SH-SY5Y (cell line): ENCODE measurements at regions not wholly inside any gene's neighbourhood (a gene's known extent, or its start where the extent isn't known, plus 50 kb on each side); places are given as distances from the start of the nearest gene placed in this dataset.

Experiments
- GATA2 ChIP-seq: IDR thresholded peaks from 2 replicates; pipeline ENCODE4 v1.6.1; 2011; ENCODE audit warnings: mild to moderate bottlenecking, low read depth, low read length
- GATA3 ChIP-seq: IDR thresholded peaks from 2 replicates; pipeline ENCODE4 v1.6.1; 2011; ENCODE audit warnings: low read depth, mild to moderate bottlenecking, low read length, moderate library complexity

DNA sequence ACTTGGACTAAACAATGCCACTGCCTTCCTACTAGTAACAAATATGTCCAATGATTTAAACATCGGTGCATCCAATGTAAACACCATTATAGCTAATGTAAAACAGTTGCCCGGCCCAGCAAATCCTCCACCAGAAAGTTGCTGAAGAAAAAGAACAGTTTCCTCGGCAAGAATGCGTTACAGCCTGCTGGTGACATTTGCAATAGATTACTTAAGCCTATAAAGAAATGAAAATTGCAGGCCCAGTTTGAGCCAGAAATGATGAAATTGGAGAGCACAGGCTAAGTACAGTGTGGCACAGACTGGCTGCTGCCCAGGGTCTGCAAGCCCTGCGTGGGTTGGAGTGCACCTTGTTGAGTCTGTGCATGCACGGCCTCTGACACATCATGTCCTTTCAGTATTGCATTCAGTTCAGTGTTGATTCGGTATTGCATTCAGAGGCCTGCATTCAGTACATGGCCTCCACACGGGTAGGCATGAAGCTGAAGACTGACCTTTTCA is 406.0 kb upstream of the KLF4 start:
- no peak for TF ChIP-seq GATA2
- no peak for TF ChIP-seq GATA3
